UCSD-AML1 (cell line): ENCODE measurements at regions not wholly inside any gene's neighbourhood (a gene's known extent, or its start where the extent isn't known, plus 50 kb on each side); places are given as distances from the start of the nearest gene placed in this dataset.

Source experiments
- DNase-seq: peaks from one replicate; lab custom pipeline; 2025; ENCODE audit not compliant: unreplicated experiment; lab: John Stamatoyannopoulos, UW

- no peak for DNase-seq
These were observed 361.9 kb upstream of the FSHR start for GRCh38 chr2:49515996-49516782.

- no peak for DNase-seq
These were observed 359.9 kb upstream of the FSHR start for GRCh38 chr2:49514201-49514600.

GRCh38 chr2:49490710-49491109 lies 336.4 kb upstream of the FSHR start:
- DNase-seq, result peak; percentile 23

GRCh38 chr2:49487139-49487538 lies 332.8 kb upstream of the FSHR start:
- no peak for DNase-seq

- no peak for DNase-seq
These were observed 326.2 kb upstream of the FSHR start for GRCh38 chr2:49480520-49480919.

- no peak for DNase-seq
These were observed 311.0 kb upstream of the FSHR start for GRCh38 chr2:49465157-49465831.

GRCh38 chr2:49459314-49459993 lies 305.1 kb upstream of the FSHR start:
- no peak for DNase-seq

GRCh38 chr2:49444005-49444404 lies 289.7 kb upstream of the FSHR start:
- DNase-seq, result no peak

- no peak for DNase-seq
These were observed 272.7 kb upstream of the FSHR start for GRCh38 chr2:49426996-49427395.

- no peak for DNase-seq
These were observed 261.9 kb upstream of the FSHR start for GRCh38 chr2:49416252-49416651.

- peak; percentile 1 for DNase-seq
These were observed 249.8 kb upstream of the FSHR start for GRCh38 chr2:49404108-49404507.

GRCh38 chr2:49403637-49404036 lies 249.3 kb upstream of the FSHR start:
- no peak for DNase-seq

- DNase-seq, result no peak
These were observed 225.1 kb upstream of the FSHR start for GRCh38 chr2:49379406-49379805.

GRCh38 chr2:49371128-49371701 lies 216.9 kb upstream of the FSHR start:
- no peak for DNase-seq

GRCh38 chr2:49369650-49370049 lies 215.3 kb upstream of the FSHR start:
- no peak for DNase-seq

- no peak for DNase-seq
These were observed 214.8 kb upstream of the FSHR start for GRCh38 chr2:49369101-49369500.

- no peak for DNase-seq
These were observed 212.7 kb upstream of the FSHR start for GRCh38 chr2:49367003-49367402.

- no peak for DNase-seq
These were observed 206.1 kb upstream of the FSHR start for GRCh38 chr2:49360407-49360767.

GRCh38 chr2:49359721-49360406 lies 205.5 kb upstream of the FSHR start:
- DNase-seq, result no peak

GRCh38 chr2:49355611-49356010 lies 201.3 kb upstream of the FSHR start:
- no peak for DNase-seq

GRCh38 chr2:49351560-49351959 lies 197.2 kb upstream of the FSHR start:
- DNase-seq, result no peak
